ENCODE measurements at regions not wholly inside any gene's neighbourhood (a gene's known extent, or its start where the extent isn't known, plus 50 kb on each side); places are given as distances from the start of the nearest gene placed in this dataset.

DNA sequence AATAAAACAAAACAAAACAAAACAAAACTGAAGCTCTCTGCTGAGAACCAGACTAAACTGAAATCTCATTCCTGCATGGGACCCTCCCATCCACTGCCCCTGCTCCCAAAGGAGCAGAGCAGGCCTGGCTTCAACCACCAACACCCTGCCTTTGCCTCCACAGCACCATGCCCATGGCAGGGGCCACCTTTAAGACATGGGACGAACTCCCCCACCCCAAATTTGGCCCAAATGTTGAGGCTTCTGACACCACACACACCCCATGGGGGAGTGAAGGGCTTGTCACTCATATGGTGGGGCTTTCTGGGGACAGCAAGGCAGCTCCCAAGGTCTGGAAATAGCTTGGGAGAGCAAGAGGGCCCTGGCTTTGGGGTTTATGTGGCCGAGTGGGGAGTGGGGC is 177.2 kb downstream of the KIF26A start:
- TF ChIP-seq, protein P1, sequence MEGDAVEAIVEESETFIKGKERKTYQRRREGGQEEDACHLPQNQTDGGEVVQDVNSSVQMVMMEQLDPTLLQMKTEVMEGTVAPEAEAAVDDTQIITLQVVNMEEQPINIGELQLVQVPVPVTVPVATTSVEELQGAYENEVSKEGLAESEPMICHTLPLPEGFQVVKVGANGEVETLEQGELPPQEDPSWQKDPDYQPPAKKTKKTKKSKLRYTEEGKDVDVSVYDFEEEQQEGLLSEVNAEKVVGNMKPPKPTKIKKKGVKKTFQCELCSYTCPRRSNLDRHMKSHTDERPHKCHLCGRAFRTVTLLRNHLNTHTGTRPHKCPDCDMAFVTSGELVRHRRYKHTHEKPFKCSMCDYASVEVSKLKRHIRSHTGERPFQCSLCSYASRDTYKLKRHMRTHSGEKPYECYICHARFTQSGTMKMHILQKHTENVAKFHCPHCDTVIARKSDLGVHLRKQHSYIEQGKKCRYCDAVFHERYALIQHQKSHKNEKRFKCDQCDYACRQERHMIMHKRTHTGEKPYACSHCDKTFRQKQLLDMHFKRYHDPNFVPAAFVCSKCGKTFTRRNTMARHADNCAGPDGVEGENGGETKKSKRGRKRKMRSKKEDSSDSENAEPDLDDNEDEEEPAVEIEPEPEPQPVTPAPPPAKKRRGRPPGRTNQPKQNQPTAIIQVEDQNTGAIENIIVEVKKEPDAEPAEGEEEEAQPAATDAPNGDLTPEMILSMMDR (IDR thresholded peaks at IDR 0.05), result no peak
- TF ChIP-seq POLR2A (IDR thresholded peaks at IDR 0.05), result no peak

Measured in adrenal gland (tissue), 5 donors.